GM12878 (cell line): ENCODE measurements at regions not wholly inside any gene's neighbourhood (a gene's known extent, or its start where the extent isn't known, plus 50 kb on each side); places are given as distances from the start of the nearest gene placed in this dataset.

ENCODE experiments used
- ATAC-seq: fragments of 200-7000 bp; cut with Tn5 transposase; 3 replicates; pipeline ENCODE4 v1.9.1; 2020; ENCODE audit warnings: mild to moderate bottlenecking, moderate library complexity
- BruUV-seq: library from RNA; stranded (reverse); fragments of 400-500 nt; replicated peaks from 2 replicates; lab custom pipeline; 2021; lab: Mats Ljungman, UMichigan
- CTCF ChIA-PET: fragments of 300-600 bp; sonication (Branson Sonifier 250); formaldehyde crosslinking; extraction: SDS; loops from one replicate; lab custom pipeline; 2021; ENCODE audit warnings: inconsistent platforms; lab: Yijun Ruan, JAX
- POLR2A ChIA-PET: fragments of 350-600 bp; formaldehyde crosslinking; extraction: SDS; loops from one replicate; lab custom pipeline; 2021; ENCODE audit warnings: inconsistent platforms; lab: Charles Lee
- RAD21 ChIA-PET: fragments of 300-600 bp; sonication (Branson Sonifier 250); formaldehyde crosslinking; loops from one replicate; lab custom pipeline; 2023; ENCODE audit warnings: antibody characterized with exemption; ENCODE audit not compliant: unreplicated experiment; lab: Charles Lee
- SMC1A ChIA-PET: fragments of 300-600 bp; sonication (Branson Sonifier 250); formaldehyde crosslinking; loops from one replicate; lab custom pipeline; 2023; ENCODE audit not compliant: unreplicated experiment, uncharacterized antibody; lab: Charles Lee
- DNase-seq: peaks from one replicate; pipeline ENCODE4 v3.0.0-alpha.2; 2011; ENCODE audit warnings: low read depth, low spot score
- FAIRE-seq: peaks from 3 replicates; lab custom pipeline; 2011; peaks lifted over from hg19 to GRCh38; lab: Jason Lieb, UNC
- H2AFZ ChIP-seq: 2 replicates; pipeline ENCODE4 v1.6.0; 2011; ENCODE audit warnings: low read depth, low read length, control low read depth; ENCODE audit not compliant: control insufficient read depth
- H3K27ac ChIP-seq: 2 replicates; pipeline ENCODE4 v1.5.1; 2011; ENCODE audit warnings: control low read depth; ENCODE audit not compliant: control insufficient read depth, insufficient read depth
- H3K27me3 ChIP-seq, 2 experiments: replicated peaks in 1 of 2; 2 replicates each; pipeline versions ENCODE4 v1.6.0 to v1.6.1; 2011; ENCODE audit warnings: low read length in 1 of 2; ENCODE audit not compliant: control insufficient read depth in 2 of 2, insufficient read depth in 2 of 2
- H3K36me3 ChIP-seq, 2 experiments: 2 replicates each; pipeline ENCODE4 v1.5.1; 2011; ENCODE audit warnings: low read length in 1 of 2; ENCODE audit not compliant: control insufficient read depth in 2 of 2, insufficient read depth in 2 of 2
- H3K4me1 ChIP-seq: 2 replicates; pipeline ENCODE4 v1.6.1; 2011; ENCODE audit warnings: mild to moderate bottlenecking, low read length, moderate library complexity, mixed read lengths; ENCODE audit not compliant: control insufficient read depth, insufficient read depth
- H3K4me2 ChIP-seq: 2 replicates; pipeline ENCODE4 v1.6.0; 2011; ENCODE audit warnings: control low read depth; ENCODE audit not compliant: control insufficient read depth, insufficient read depth
- H3K4me3 ChIP-seq: fragments of 200-600 bp; sonication (generic); 2 replicates; pipeline ENCODE4 v1.5.1; 2016
- H3K79me2 ChIP-seq: 2 replicates; pipeline ENCODE4 v1.6.0; 2011; ENCODE audit warnings: low read length; ENCODE audit not compliant: control insufficient read depth, insufficient read depth
- H3K9ac ChIP-seq: 2 replicates; pipeline ENCODE4 v1.8.0; 2011; ENCODE audit warnings: low read length, control low read depth, mixed read lengths; ENCODE audit not compliant: control insufficient read depth, insufficient read depth
- H3K9me3 ChIP-seq: replicated peaks from 3 replicates; pipeline ENCODE4 v1.5.1; 2011; ENCODE audit warnings: mild to moderate bottlenecking, low read length; ENCODE audit not compliant: control insufficient read depth, insufficient read depth
- H4K20me1 ChIP-seq: 2 replicates; pipeline ENCODE4 v1.6.0; 2011; ENCODE audit not compliant: control insufficient read depth, insufficient read depth
- ATF2 ChIP-seq: IDR thresholded peaks from 2 replicates; pipeline ENCODE4 v1.6.1; 2012; ENCODE audit warnings: low read length, inconsistent platforms
- BCL3 ChIP-seq: IDR thresholded peaks from 2 replicates; pipeline ENCODE4 v1.6.1; 2011; ENCODE audit warnings: borderline replicate concordance, low read depth, mild to moderate bottlenecking, moderate library complexity, low read length; ENCODE audit not compliant: insufficient read depth, poor library complexity, severe bottlenecking
- CHD1 ChIP-seq: IDR thresholded peaks from 2 replicates; pipeline ENCODE4 v1.6.1; 2012; ENCODE audit warnings: low read depth, low read length, improper control_type of control experiment
- E2F8 ChIP-seq: fragments of 450-650 bp; IDR thresholded peaks from 2 replicates; pipeline ENCODE4 v1.6.1; 2018; ENCODE audit warnings: mild to moderate bottlenecking, low read depth, moderate library complexity; ENCODE audit not compliant: partially characterized antibody
- HDGF ChIP-seq: fragments of 450-650 bp; IDR thresholded peaks from 2 replicates; pipeline ENCODE4 v1.6.1; 2016; ENCODE audit warnings: antibody characterized with exemption
- IRF3 ChIP-seq: fragments of 450-650 bp; IDR thresholded peaks from 2 replicates; pipeline ENCODE4 v1.6.1; 2014; ENCODE audit warnings: mild to moderate bottlenecking
- IRF4 ChIP-seq: IDR thresholded peaks from 2 replicates; pipeline ENCODE4 v1.6.1; 2011; ENCODE audit warnings: low read depth, low read length
- SUPT20H ChIP-seq: IDR thresholded peaks from 2 replicates; pipeline ENCODE4 v1.6.1; 2011; ENCODE audit warnings: low read depth, mild to moderate bottlenecking, low read length, moderate library complexity, borderline replicate concordance; ENCODE audit not compliant: control insufficient read depth
- ZNF207 ChIP-seq: fragments of 450-650 bp; IDR thresholded peaks from 2 replicates; pipeline ENCODE4 v1.6.1; 2014; ENCODE audit warnings: antibody characterized with exemption, mild to moderate bottlenecking, borderline replicate concordance
- WGBS: methylation state at CpG from one replicate; pipeline ENCODE4 v1.1.6; 2016; ENCODE audit warnings: low lambda C conversion rate; ENCODE audit not compliant: insufficient replicate concordance, insufficient coverage; ENCODE audit errors: missing lambda C conversion rate; 5-methylcytosine and 5-hydroxymethylcytosine counted together
- in situ Hi-C: fragments of 300-500 bp; cut with MboI; formaldehyde crosslinking; loops from 9 replicates; pipeline ENCODE4 v1.14.3; 2018; ENCODE audit warnings: mixed read lengths
- intact Hi-C: fragments of 100-400 bp; cut with micrococcal nuclease; formaldehyde crosslinking; loops from one replicate; pipeline ENCODE4 v1.14.2; 2022; ENCODE audit not compliant: unreplicated experiment
- TF ChIP-seq, protein P1 (sequence below): fragments of 450-650 bp; IDR thresholded peaks from 2 replicates; pipeline ENCODE4 v1.6.1; 2017; ENCODE audit warnings: mild to moderate bottlenecking

DNA sequence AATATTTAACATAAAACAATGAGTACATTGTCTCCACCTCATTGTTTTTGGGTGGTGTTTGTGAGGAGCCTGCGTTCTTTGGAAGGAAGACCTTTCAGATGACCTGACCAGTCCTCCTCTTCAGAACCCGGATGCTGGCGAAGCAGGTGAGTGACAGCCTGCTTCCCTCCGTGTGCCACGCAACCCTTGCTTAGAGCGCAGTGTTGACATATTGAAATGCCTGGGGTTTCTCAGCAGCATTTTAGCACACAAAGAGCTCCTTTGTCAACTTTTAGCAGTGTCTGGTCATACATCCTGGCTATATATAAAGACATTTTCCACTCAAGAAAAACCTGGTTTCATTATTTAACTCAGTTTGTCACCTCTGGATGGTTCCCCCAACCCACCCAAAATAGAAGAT, 335.7 kb upstream of the POU3F3 start:
- intact Hi-C loops = no loop called here
- Histone ChIP-seq H3K9me3 (no peaks in the 10 kb centered on the region), H3K79me2 (no peaks in the 10 kb centered on the region), H4K20me1 (no peaks in the 10 kb centered on the region), H3K4me3 (no peak overlapping the region), H3K36me3 (no peaks in the 10 kb centered on the region), H3K4me2 (no peak overlapping the region), H3K27me3 (no peaks in the 10 kb centered on the region), H2AFZ (no peak overlapping the region), H3K27ac (no peak overlapping the region), H3K4me1 (no peaks in the 10 kb centered on the region), H3K9ac (no peak overlapping the region)
- ChIA-PET SMC1A (no interaction called here), RAD21 (no interaction called here), CTCF (no interaction called here), POLR2A (no interaction called here)
- TF ChIP-seq ZNF207 (no peak), IRF3 (no peak), CHD1 (no peak), IRF4 (no peak), SUPT20H (no peak), BCL3 (no peak), HDGF (no peak), E2F8 (no peak), ATF2 (no peak)
- TF ChIP-seq, protein P1, sequence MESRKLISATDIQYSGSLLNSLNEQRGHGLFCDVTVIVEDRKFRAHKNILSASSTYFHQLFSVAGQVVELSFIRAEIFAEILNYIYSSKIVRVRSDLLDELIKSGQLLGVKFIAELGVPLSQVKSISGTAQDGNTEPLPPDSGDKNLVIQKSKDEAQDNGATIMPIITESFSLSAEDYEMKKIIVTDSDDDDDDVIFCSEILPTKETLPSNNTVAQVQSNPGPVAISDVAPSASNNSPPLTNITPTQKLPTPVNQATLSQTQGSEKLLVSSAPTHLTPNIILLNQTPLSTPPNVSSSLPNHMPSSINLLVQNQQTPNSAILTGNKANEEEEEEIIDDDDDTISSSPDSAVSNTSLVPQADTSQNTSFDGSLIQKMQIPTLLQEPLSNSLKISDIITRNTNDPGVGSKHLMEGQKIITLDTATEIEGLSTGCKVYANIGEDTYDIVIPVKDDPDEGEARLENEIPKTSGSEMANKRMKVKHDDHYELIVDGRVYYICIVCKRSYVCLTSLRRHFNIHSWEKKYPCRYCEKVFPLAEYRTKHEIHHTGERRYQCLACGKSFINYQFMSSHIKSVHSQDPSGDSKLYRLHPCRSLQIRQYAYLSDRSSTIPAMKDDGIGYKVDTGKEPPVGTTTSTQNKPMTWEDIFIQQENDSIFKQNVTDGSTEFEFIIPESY = no peak
- in situ Hi-C loops = no loop called here
- no peak for ATAC-seq
- BruUV-seq = no TSS peak
- 71% methylated on average over 6 of the region's 6 CpGs for WGBS
- DNase-seq = no peak
- no peak for FAIRE-seq
